ENCODE measurements at regions not wholly inside any gene's neighbourhood (a gene's known extent, or its start where the extent isn't known, plus 50 kb on each side); places are given as distances from the start of the nearest gene placed in this dataset.

- peak; percentile 25 for DNase-seq
These were observed 323.6 kb upstream of the TNP1 start for GRCh38 chr2:217183471-217183870.

DNA sequence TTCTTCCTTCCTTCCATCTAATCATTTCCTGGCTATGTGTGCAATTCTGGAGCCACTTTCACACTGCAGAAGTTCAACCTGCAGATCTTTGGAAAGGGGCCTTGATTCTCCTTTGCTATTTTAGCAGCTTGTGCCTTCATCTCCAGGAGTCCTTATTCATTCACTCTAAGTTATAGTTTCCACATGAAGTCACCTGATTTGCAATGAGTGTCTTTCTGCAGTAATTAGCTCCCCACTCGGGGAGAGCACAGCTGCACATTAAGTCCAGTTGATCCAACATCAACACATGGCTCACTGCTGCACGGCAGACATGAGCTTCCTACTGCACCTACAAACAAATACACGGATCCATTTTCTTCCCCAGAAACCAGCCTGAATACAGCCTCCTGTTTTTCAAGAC, 323.1 kb upstream of the TNP1 start:
- DNase-seq: peak; percentile 81

DNA sequence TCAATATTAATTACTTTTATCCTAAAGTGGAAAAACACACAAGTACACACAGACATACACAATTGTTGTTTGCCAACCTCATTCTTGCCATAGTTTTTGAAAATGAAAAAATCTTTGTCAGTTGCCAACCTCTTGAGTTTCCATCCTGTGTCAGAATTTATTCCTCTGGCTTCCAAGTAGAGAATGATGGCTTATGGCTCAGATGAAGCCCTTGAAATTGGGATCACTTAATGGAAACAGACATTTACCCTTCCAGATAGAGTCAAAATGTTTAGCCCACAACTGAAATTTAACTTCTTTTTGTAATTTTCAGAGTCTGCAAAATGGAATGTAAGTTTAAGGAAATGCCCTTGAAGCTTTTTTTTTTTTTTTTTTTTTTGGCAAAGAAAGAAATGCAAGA, 321.6 kb upstream of the TNP1 start:
- no peak for DNase-seq

DNA sequence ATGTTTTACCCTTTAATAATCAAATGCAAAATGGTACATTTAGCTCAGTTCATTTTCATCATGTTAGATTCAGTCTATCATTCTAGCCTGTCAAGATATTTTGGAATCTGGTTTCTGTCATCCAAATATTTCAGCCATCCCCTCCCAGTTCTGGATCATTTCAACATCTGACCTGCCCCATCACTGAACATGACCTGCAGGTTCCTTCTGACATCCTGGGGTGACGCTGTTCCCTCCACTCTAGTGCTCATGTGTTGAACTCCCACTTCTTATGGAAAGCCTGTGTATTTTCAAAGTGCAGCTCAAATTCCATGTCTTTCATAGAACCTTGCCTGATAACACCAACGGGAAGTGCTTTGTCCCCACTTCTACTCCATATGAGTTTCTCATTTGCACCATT, 320.0 kb upstream of the TNP1 start:
- DNase-seq: no peak

DNA sequence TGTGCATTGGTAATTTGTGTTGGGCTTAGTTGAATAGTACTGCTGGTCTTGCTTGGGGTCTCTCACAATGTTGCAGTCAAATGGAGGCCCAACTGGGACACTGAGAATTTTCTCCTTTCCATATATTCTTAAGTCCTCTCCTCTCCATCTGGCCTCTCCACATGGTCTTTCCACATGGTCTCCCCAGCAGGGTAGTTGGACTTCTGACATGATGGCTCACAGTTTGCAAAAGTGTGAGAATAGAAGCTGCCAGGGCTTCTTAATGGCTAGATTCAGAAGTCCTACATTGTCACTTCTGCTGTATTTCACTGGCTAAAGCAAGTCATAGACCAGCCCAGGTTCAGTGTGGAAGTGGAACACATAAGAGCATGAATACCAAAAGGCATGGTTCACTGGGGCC, 318.5 kb upstream of the TNP1 start:
- no peak for DNase-seq

DNA sequence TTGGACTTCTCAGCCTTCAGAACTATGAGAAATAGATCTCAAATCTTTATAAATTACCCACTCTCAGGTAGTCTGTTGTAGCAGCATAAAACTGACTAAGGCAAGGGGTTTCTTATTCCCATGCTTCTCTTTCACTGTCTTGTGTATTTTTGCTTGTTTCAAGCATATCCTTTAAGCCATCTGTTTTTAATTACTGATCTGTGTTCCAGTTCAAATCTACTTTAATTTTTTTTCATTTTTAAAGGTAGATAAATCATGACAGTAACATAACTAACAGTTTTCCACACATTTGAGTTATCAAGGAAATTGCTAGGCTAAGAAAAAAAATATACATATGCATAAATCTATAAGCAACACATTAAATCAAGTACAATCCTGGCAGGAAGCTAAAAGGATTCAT, 317.9 kb upstream of the TNP1 start:
- DNase-seq: no peak

DNA sequence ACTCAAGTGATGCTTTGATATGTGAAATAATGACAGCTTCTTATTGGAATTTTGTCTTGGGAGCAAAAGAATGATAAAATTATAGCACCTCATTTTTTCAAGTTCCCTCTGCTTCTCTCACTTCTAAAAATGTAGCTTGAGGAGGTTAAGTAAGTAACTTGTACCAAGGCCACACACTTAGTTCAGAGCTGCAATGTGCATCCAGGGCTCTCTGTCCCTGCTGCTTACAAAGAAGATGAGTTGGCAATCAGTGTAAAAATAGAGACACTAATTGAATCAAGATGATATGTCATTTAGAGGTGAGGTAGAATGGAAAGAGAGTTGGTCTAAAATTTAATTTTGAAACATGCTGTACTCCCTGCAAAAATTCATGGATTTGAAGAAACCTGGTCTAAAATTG, 312.0 kb upstream of the TNP1 start:
- no peak for DNase-seq

GRCh38 chr2:217168496-217168895, 308.6 kb upstream of the TNP1 start:
- peak; percentile 26 for DNase-seq

- DNase-seq: no peak
These were observed 307.7 kb upstream of the TNP1 start for GRCh38 chr2:217167531-217167930.

DNA sequence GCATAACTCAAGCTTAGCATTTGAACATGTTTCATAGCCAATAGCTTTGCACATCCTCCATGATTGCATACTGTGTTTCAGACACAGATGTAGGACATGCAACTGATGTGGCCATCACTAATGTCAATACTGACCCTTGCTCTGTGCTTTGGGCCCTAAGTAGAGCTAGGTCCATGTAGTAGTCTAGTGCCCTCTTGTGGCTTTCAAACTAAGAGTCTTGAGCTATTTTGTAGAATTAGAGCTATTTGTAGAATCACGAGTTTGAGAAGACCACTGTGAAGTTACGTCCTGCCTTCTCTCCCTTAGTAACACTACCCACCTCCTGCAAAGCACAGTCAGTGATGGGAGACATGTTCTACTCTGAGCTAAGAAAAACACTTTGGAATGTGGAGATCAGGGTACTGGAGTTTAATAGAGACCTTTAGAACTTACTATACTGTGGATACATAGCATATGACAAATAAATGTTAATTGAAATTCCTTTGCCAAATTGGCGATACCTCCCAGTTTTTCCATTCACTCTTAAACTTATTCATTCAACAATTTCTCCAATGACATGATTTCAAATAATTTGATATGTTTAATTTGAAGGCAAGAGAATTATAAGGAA, 306.5 kb upstream of the TNP1 start:
- peak; percentile 62 for DNase-seq

GRCh38 chr2:217165547-217165946, 305.7 kb upstream of the TNP1 start:
- no peak for DNase-seq

GRCh38 chr2:217163987-217164386, 304.1 kb upstream of the TNP1 start:
- DNase-seq: no peak

- DNase-seq: no peak
These were observed 302.7 kb upstream of the TNP1 start for GRCh38 chr2:217162533-217162932.

GRCh38 chr2:217160978-217161973, 301.4 kb upstream of the TNP1 start:
- no peak for DNase-seq

DNA sequence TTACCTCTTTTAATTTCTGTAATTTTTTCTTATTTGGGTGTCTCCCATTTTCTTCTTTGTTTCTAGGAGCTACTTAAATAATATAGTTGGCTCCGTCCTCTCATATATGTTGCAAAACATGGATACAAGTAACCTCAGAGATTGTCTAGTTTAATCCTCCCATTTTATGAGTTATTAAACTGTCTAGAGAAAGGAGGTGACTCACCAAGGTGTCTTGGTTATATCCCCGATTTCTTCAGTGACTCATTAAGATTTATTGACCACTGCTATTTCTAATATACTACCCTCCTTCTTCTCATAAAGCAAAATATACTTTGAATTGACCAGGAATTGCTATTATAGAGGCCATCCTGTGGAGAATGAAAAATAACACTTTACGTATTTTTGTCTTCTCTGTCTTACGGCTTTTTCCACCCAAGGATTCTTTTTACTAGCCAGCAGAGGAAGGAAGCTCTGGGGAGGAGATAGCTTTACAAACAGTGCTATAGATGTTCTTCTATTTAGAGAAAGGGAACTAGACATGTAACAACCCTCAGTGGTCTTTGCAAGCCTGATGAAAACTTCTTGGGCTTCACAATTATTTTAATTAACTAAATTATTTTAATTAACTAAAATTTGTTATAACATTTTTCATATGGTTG, 300.4 kb upstream of the TNP1 start:
- no peak for DNase-seq

- DNase-seq: no peak
These were observed 299.1 kb upstream of the TNP1 start for GRCh38 chr2:217158928-217159327.

- DNase-seq: no peak
These were observed 297.7 kb upstream of the TNP1 start for GRCh38 chr2:217157581-217157980.

- DNase-seq: no peak
These were observed 296.9 kb upstream of the TNP1 start for GRCh38 chr2:217156801-217157200.

- no peak for DNase-seq
These were observed 295.1 kb upstream of the TNP1 start for GRCh38 chr2:217154923-217155322.

GRCh38 chr2:217153510-217153909, 293.6 kb upstream of the TNP1 start:
- no peak for DNase-seq

GRCh38 chr2:217152831-217153230, 293.0 kb upstream of the TNP1 start:
- DNase-seq: no peak

DNA sequence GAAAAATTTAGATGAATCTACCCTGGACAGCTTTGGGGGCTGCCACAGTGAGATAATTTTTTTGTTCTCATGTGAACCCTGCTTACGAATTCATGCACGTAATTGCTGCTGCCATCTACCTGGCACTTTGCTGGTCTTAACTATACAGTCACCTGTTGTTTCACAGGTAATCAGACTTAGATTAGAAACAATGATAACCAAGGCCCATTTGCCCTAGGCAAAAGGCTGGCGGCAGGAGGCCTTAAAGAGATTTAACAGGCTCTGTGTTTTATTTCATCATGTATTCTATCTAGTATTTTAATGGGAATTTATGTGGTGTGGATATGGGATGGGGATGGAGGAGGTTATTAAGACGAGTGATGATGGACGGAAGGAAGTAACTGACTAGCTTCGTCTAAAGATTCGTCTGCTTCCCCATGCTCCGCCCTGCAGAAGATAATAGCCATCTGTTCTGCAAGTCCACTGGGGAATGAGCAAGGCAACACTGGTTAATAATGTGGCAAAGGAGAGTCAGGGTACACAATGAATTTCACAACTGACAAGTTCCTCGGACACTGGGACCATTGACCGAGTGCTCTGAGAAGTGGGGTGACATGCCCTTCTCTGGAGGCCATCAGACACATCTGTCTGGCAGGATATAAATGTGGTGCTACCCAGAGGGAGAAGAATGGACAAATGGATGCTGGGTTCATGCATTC, 291.8 kb upstream of the TNP1 start:
- DNase-seq: no peak

DNA sequence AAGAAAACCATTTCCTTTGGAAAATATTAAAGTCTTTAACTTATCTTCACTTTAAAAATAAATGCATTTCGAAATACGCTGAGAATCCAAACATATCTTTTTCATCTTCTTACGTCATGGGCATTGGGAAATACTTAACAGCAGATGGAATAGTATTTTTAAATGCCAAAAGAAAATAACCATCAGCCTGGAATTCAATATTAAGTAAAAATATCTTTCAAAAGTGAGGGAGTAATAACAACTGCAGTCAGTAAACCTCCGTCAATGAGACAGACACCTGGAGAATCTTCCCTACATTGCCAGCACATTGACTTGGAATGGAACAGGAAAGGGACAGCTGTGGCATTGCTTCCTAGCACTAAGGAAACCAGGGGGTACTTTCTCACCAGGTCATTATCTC, 290.4 kb upstream of the TNP1 start:
- DNase-seq: no peak
